HG03103 (cell line): ENCODE measurements at regions not wholly inside any gene's neighbourhood (a gene's known extent, or its start where the extent isn't known, plus 50 kb on each side); places are given as distances from the start of the nearest gene placed in this dataset.
"Not testable (repeated sequence)": the region's sequence is repeated elsewhere in the genome, so short reads cannot be mapped to it uniquely, and the experiment has no call there.

Experiments
- ATAC-seq: cut with Tn5 transposase; IDR thresholded peaks from one replicate; pipeline ENCODE4 v1.9.1; 2021; ENCODE audit warnings: low read depth; ENCODE audit not compliant: unreplicated experiment

DNA sequence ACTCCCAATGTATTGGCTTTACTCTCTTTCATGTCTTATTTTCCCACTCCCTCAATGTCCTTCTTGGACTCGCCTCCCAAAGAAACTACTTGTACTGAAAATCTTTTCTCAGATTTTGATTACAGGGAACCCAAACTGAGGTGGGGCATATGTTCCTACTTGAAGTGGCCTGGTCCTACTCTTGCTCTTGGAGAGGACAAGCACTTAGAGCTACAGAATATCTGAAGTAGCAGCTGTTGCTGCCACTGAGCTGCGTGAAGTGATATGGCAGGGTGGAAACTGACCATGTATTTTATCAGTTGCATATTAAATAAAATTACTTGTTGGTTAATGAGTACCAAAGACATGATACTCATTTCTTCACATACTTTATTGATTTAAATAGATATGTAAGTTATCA is 129.5 kb downstream of the TSEN15 start:
- ATAC-seq = no peak

DNA sequence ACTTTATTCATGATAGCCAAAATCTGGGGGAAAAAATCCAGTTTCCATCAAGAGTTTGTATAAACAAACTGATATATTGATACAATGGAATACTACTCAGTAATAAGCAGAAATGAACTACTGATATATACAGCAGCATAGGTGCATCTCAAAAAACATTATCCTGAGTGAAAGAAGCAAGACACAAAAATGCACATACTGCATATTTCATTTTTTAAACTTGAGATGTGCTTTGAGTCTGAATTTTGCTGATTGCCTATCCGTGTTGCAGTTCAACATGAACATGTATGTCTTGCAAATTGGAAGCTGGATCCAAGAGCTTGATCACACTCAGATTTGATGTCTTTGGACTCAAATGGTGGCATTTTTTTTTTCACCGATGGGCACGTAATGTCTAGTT is 132.4 kb downstream of the TSEN15 start:
- no peak for ATAC-seq

DNA sequence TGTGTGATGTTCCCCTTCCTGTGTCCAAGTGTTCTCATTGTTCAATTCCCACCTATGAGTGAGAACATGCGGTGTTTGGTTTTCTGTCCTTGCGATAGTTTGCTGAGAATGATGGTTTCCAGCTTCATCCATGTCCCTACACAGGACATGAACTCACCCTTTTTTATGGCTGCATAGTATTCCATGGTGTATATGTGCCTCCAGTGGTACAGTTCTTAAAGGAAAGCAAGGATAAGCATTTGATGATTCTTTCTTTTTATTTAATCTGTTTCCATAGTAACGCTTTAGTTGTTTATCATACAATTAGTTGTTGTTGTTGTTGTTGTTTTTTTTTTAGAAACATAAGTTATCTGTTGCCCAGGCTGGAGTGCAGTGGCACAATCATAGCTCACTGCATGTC is 133.1 kb downstream of the TSEN15 start:
- not testable (repeated sequence) for ATAC-seq

DNA sequence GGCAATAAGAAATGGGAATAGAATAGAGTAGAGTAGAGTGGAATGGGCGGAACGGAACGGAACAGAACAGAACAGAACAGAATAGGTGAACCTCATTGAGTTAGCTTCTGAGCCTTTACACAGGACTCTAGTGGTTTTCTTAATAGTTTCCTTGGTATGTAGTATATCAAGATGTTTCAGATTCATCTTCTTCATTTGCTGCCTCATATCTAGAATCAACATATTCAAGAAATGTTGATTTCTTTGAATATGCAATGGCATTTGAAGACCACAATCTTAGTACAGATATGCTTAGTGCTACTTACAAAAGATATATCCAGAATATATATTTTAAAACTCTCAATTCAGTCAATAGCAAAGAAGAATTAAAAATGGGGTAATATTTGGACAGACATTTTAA is 133.8 kb downstream of the TSEN15 start:
- no peak for ATAC-seq

DNA sequence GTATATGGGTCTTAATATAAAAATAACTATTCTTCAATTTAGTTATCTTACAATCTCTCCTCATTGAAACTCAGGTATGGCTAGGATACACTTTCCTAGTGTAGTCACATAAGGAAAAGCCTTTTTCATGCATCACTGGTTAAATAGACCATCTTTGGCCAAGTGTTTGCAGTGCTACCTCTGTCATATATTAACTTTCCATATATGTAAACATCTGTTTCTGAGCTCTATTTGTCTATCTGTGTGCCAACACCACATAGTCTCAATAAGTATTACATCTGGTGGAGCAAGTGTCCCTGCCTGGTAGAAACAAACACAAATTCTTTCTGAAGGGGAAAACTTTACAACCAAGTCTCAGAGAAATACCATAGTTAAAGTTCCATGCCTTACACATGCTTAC is 134.6 kb downstream of the TSEN15 start:
- ATAC-seq = no peak

DNA sequence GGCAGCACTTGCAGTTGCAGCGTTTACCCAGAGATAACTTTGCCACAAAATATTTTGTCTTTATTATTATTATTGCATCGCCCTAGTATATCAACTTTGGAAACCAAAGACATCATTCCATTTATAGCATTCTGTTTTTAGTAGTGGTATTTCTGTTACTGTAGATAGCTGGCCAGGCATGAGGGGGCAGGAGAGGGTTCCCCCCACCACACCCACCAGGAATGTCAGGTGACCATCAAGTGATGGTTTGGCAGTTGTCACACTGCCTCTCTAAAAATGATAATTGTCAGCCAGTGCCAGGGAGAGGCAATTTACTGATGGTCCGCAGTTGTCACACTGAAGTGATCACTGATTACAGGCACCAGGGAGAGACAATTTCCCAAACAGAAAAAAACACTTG is 135.6 kb downstream of the TSEN15 start:
- no peak for ATAC-seq

DNA sequence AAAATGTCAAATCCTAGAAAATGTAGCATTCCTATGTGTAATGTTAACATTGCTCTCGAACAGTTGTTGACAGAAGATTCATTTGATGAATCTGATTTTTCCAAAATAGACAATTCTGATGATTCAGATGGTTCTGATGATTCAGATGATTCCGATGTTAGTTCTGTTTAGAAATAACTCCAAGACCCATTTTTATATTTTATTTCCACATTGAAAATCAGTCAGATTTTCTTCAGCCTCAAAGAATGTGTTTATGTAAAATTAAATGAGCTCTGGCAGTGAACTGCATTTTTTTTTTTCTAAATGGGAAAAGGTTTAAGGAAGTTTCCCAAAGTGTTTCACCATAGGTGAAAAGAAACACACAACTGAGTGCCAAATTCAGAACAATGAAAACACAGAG is 136.5 kb downstream of the TSEN15 start:
- ATAC-seq = no peak

DNA sequence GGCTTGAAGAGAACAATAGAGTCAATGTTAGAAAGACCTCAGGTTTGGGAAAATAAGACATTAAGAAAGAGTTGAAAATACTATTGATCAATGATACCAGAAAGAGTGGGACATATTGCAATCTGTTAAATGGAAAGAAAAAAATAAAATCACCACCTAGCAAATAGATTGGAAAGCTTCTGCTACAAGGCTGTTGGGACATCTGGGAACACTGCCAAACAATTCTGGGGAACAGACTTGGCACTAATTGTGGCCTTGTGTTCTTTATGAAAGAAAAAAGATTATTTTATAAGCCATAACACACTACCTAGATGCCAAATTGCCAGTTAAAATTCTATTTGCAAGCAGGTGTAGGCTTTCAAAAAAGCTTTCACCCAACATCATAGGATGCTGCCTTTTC is 137.8 kb downstream of the TSEN15 start:
- no peak for ATAC-seq

DNA sequence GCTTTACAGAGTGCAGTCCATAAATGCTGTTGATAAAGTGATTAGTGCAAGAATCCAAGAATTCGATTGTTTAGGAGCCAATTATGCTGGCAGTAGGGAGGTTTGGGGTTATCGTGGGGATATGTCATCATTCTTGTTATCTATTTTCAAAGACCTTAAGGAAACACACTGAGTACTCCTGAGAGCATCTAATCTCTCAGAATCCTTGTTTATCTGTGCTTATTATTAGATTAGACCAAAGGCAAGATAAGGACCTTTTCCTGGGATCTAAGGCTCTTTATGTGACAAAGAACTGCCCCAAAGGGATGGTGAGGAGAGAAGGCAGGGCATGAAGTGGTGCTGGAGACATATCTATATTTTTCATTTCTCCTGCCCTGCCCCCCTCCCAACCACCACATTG is 139.1 kb downstream of the TSEN15 start:
- ATAC-seq = no peak

DNA sequence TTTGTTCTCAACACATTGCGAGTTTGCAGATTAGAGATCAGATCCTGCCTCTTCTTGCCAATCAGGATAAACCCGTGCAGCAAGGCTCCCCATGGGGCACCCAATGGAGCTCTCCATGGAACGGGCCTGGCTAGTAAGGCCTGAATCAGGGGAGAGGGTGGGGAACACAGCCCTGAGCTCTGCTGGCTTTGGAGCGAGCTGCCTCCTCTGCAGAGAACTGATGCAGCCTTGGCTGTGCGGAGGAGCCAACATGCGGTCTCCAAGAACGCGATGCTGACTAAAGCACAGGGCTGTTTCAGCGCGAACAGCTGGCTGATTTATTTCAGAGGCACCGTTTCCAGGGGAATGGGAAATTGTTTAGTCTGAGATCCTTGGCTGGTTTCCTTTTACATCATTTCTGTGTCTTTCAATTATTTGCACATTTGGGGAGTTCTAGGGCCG is 139.7 kb downstream of the TSEN15 start:
- ATAC-seq = no peak

DNA sequence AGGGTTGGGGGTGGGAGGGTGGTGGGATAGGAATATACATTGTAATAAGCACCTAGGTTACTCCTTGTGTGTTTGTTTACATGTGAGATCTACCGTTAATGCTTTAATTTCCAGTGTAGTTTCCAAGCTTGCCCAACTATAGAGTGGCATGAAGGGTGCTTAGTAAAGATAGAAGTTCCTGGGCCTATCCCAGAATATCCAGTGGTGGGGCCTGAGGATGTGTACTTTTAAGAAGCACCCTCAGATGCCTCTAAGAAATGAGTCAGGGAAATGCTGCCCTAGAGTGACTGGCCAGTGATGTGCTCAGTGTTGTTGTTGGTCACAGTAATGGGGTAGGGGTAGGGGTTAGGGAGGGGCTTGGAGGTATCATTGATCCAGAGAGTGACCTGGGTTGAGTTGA is 141.3 kb downstream of the TSEN15 start:
- no peak for ATAC-seq

DNA sequence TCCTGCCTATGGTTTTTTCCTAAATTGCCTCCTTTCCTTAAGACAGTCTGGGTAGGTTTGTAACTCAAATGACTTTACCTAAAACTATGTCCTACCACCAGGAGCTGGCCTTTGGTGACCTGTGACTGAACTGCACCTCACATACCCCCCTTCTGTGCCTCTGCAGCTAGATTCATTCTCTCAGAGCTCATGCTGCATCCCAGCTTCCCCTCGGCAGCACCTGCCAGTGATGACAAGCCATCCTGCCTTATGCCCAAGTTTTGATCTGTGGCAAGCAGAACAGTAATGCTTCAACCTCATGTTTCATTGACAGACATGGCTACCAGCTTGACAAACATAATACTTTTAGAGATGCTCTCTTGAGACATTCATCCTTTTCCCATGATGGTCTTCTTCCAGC is 141.9 kb downstream of the TSEN15 start:
- no peak for ATAC-seq

DNA sequence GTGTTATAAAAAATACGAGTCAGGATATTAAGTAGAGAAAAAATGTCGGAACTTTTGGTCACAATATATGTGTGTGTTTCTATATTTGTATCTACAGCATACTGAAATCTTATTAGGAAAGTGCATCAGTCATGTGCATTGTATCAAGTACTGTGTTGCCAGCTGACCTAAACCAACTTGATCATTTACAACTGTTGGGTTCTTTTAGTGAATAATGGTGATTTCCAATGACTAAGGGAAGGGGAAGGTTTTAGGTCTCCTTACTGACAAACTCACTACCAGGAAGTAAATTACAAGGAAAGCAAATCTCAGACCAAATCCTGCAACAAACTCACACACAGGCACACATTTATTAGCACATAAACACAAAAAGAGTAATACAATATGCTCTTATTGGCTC is 142.7 kb downstream of the TSEN15 start:
- ATAC-seq = no peak

DNA sequence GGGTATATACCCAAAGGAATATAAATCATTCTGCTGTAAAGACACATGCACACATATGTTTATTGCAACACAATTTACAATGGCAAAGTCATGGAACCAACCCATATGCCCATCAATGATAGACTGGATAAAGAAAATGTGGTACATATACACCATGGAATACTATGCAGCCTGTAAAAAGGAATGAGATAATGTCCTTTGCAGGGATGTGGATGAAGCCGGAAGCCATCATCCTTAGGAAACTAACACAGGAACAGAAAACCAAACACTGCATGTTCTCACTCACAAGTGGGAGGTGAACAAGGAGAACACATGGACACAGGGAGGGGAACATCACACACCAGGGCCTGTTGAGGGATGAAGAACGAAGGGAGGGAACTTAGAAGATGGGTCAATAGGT is 144.2 kb downstream of the TSEN15 start:
- ATAC-seq = not testable (repeated sequence)

DNA sequence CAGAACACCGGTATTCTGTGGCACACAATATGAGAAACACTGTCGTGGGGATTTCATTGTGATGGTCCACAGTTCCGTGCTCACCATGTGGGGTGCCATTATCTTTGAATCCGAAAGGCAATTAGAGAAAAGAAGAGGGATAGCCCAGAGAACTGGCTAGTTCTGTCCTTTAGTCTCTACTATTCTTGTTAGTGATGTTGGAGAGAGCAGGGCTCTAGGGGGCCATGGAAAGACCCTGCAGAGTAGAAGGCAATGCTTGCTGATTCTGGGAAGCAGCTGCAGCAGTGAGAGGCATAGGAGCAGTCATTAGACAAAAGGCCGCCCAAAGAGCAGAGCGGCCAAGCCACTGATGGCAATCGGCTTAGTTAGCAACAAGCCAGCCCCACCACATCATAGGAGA is 146.3 kb downstream of the TSEN15 start:
- ATAC-seq = no peak

DNA sequence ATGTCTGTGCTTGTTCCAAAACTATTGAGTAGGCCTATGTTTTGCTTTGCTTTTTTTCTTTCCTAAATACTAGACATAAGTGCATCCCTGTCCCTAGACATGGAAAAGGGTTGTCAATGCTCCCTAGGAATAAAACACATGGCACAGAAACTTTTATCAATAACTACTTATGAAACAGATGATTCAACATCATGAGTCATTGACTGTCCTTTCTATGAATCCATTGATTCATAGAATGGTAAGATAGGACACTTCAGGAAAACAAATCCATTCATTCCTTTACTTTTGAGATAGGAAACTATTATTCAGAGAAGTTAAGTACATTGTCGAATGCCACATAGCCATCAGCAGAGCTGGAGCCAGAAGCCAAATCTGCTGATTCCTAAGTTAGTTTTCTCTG is 147.5 kb downstream of the TSEN15 start:
- ATAC-seq = no peak

DNA sequence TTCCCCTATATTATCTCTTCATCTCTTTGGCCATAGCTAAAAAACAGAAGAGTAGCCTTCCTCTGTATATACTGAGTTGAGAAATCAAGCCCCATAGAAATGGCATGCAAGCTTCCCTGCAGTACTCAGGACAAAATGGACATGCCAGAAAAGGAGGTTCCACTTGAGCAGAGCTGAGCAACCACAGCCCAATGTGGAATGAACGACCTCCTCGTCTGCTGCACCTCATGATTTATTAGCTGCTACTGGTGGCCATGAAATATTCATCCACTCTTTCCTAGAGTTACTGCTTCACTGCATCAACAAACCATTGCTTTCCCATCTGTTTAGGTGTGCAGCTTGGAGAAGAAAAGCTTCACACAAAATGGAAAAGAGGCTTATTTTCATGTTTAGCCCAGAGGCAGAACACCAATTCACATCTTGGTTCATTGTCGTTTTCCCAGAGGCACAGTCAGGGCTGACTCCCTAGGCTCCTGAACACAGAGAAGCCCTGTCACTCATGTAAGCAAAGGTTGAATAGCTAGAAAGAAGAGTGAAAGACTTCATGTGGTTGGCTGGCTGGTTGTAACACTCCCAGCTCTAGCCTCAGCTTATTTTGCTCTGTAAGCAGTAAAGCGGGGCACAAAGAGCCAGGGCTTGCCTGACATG is 148.0 kb downstream of the TSEN15 start:
- no peak for ATAC-seq

DNA sequence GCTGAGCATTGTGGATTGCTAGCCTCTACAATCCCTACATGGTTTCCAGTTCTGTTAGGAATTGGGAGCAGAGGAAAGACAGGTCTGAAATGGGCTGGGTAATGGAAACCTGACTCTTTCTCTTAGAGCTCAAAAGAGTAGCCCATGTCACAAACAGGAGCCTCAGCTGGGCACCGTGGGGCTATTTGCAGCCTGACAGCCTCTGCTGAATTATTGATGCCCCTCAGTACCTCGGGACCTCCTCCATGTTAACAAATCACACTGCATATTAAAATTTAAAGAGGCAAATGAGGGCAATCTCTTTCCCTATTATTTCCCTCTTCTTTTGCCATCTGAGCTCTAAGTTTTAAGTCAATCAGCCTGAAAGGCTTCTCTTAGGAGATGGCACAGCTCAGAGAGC is 157.1 kb downstream of the TSEN15 start:
- no peak for ATAC-seq

DNA sequence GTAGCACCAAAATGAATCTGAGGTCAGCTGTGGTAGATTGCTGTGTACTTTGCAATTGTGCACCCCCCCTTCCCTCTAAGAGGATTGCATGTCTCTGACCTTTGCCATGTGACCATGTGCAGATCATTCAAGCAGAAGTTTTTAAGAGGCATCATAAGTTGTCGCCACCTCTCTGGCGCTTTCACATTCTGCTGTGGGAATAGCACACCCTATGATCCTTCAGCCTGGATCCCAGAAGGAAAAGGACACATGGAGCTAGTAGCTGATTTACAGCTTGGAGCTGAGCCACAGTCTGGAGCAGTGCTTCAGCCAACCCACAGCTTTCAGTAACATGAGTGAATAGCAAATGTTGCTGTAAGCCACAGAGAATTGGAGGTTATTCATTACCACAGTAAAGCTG is 158.5 kb downstream of the TSEN15 start:
- ATAC-seq = no peak

DNA sequence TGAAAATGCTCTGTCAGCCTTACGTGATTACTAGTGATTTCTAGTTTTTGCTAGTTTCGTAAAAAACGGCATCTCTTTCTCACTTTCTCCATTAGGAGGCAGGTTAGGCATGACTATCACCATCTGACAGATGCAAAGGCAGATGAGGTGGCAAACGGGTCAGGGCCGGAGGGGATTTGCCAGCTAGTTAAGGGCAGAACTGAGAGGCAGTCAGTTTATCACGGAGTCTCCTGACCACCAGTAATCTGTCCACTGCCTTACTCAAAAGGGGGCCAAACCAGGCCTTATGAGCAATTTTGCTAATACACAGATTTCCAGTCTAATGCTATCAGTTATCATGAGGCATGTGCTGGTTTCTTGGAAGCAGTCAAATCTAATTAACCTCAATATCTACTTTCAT is 159.3 kb downstream of the TSEN15 start:
- ATAC-seq = no peak

DNA sequence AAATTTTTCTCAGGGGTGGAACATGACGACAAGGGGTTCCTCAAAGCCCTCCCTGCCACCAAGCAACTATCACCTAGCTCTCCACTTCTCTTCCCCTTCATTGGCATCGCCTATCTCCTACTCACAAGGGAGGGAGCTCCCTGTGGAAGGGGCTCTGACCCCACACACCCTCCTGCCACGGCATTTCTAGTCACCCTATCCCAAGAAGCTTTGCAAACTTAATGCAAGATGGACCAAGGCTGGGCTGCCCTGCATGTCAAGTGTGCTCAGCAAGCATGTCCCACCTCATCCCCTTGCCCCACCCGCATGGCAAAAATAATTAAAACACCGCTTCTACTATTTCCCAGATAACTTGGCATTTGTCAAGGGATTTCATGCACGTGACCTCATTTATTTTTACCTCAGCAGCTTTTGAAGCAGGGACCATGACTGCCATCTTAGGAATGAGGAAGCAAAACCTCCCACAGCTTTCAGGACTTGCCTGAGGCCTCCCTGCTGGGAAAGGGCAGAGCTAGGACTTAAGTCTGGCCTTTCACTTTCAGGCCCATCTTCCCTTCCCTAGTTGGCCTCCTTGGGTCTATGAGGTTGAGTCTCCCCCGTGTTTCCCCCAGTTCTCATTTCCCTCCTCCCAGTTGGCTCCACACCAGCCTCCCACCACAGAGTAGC is 161.3 kb downstream of the TSEN15 start:
- ATAC-seq = no peak

DNA sequence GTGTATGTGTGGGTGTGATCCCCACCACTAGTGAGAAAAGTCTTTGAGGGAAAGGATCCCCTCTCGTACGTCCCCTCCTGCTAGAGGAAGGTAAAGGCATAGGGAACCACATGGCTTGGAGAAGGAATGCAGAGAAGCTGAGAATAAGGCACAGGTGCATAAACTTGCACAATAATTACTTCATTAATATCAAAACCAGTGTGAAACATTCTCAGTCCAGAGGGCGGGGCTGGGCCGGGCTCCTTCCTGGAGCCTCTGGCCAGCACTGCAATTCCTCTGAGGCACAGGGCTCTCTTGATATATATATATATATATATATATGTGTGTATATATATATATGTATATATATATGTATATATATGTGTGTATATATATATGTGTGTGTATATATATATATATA is 162.6 kb downstream of the TSEN15 start:
- ATAC-seq = no peak
